Kidney epithelial cell (primary cell): ENCODE measurements at regions not wholly inside any gene's neighbourhood (a gene's known extent, or its start where the extent isn't known, plus 50 kb on each side); places are given as distances from the start of the nearest gene placed in this dataset.

Source experiments
- DNase-seq: peaks from one replicate; pipeline ENCODE4 v3.0.0-alpha.2; 2010; ENCODE audit warnings: low read depth
- H3K27me3 ChIP-seq: 2 replicates; pipeline ENCODE4 v1.6.0; 2011; ENCODE audit warnings: low read length; ENCODE audit not compliant: control insufficient read depth, insufficient read depth
- H3K36me3 ChIP-seq: 2 replicates; pipeline ENCODE4 v1.5.1; 2011; ENCODE audit warnings: low read length; ENCODE audit not compliant: control insufficient read depth, insufficient read depth
- H3K4me3 ChIP-seq: 2 replicates; pipeline ENCODE4 v1.5.1; 2011; ENCODE audit warnings: low read depth, mild to moderate bottlenecking, control low read depth, low read length
- CTCF ChIP-seq: IDR thresholded peaks from 2 replicates; pipeline ENCODE4 v1.5.1; 2011; ENCODE audit warnings: mild to moderate bottlenecking, moderate library complexity, low read length, control low read depth, inconsistent platforms; ENCODE audit not compliant: insufficient read depth, poor library complexity, severe bottlenecking

GRCh38 chr5:155943516-155944407 lies 383.2 kb upstream of the SGCD start:
- peak; percentile 92 for TF ChIP-seq CTCF
- DNase-seq, result peak; percentile 31

GRCh38 chr5:155947394-155948062 lies 379.4 kb upstream of the SGCD start:
- Histone ChIP-seq H3K27me3 (no peaks in the 10 kb centered on the region), H3K4me3 (no peak overlapping the region), H3K36me3 (no peaks in the 10 kb centered on the region)
- TF ChIP-seq CTCF, result no peak
- no peak for DNase-seq

More at GRCh38 chr5:155943516-155944407, 383.2 kb upstream of the SGCD start:
- no peaks in the 10 kb centered on the region for H3K36me3 ChIP-seq
- no peaks in the 10 kb centered on the region for H3K27me3 ChIP-seq
- H3K4me3 ChIP-seq, result no peak overlapping the region

- TF ChIP-seq CTCF, result no peak
- no peak overlapping the region for H3K4me3 ChIP-seq
- no peak for DNase-seq
- H3K27me3 ChIP-seq, result no peaks in the 10 kb centered on the region
- no peaks in the 10 kb centered on the region for H3K36me3 ChIP-seq
These were observed 378.4 kb upstream of the SGCD start for GRCh38 chr5:155948576-155948975.

GRCh38 chr5:155952486-155953089 lies 374.4 kb upstream of the SGCD start:
- no peak overlapping the region for H3K4me3 ChIP-seq
- no peaks in the 10 kb centered on the region for H3K36me3 ChIP-seq
- TF ChIP-seq CTCF, result no peak
- no peak for DNase-seq
- no peaks in the 10 kb centered on the region for H3K27me3 ChIP-seq

GRCh38 chr5:155953335-155953734 lies 373.6 kb upstream of the SGCD start:
- no peak for TF ChIP-seq CTCF
- no peak overlapping the region for H3K4me3 ChIP-seq
- no peaks in the 10 kb centered on the region for H3K27me3 ChIP-seq
- H3K36me3 ChIP-seq, result no peaks in the 10 kb centered on the region
- DNase-seq, result no peak
